SU-DHL-6 (cell line): ENCODE measurements at regions not wholly inside any gene's neighbourhood (a gene's known extent, or its start where the extent isn't known, plus 50 kb on each side); places are given as distances from the start of the nearest gene placed in this dataset.

Experiments used
- H2AFZ ChIP-seq: fragments of 200-600 bp; sonication (generic); 2 replicates; pipeline ENCODE4 v1.6.1; 2014; ENCODE audit warnings: low read depth, mild to moderate bottlenecking, moderate library complexity, mixed read lengths, antibody characterized with exemption, low read length; ENCODE audit not compliant: severe bottlenecking
- H3F3A ChIP-seq: fragments of 200-600 bp; shearing (Covaris generic); 2 replicates; pipeline ENCODE4 v1.6.0; 2016; ENCODE audit warnings: antibody characterized with exemption, mild to moderate bottlenecking; ENCODE audit not compliant: insufficient read depth
- H3K27ac ChIP-seq: fragments of 200-600 bp; sonication (generic); 2 replicates; pipeline ENCODE4 v1.5.1; 2016; ENCODE audit warnings: low read depth, mild to moderate bottlenecking, low read length, moderate library complexity, mixed read lengths
- H3K27me3 ChIP-seq: fragments of 200-600 bp; sonication (generic), shearing (Covaris generic); 2 replicates; pipeline ENCODE4 v1.6.0; 2014; ENCODE audit warnings: mild to moderate bottlenecking, low read length
- H3K36me3 ChIP-seq: fragments of 200-600 bp; sonication (generic); 2 replicates; pipeline ENCODE4 v1.6.1; 2014; ENCODE audit warnings: mild to moderate bottlenecking, low read length, mixed read lengths
- H3K4me2 ChIP-seq: fragments of 300-600, 200-600 bp; shearing (Covaris generic), sonication (generic); 2 replicates; pipeline ENCODE4 v1.6.0; 2014; ENCODE audit warnings: low read length, low read depth, mild to moderate bottlenecking; ENCODE audit not compliant: poor library complexity, severe bottlenecking
- H3K4me3 ChIP-seq: fragments of 200-600 bp; sonication (generic); 2 replicates; pipeline ENCODE4 v1.5.1; 2014; ENCODE audit warnings: antibody characterized with exemption, low read length, mild to moderate bottlenecking, mixed read lengths; ENCODE audit not compliant: insufficient read depth, poor library complexity, severe bottlenecking
- H3K79me2 ChIP-seq: fragments of 200-600 bp; sonication (generic); 2 replicates; pipeline ENCODE4 v1.6.1; 2014; ENCODE audit warnings: mild to moderate bottlenecking, low read length, moderate library complexity; ENCODE audit not compliant: insufficient read depth
- H3K9ac ChIP-seq: fragments of 200-600 bp; sonication (generic); 2 replicates; pipeline ENCODE4 v1.7.0; 2014; ENCODE audit warnings: mild to moderate bottlenecking, low read length
- H3K9me2 ChIP-seq: fragments of 200-600 bp; sonication (generic); replicated peaks from 2 replicates; pipeline ENCODE4 v1.6.1; 2014; ENCODE audit warnings: low read length; ENCODE audit not compliant: insufficient read depth
- H3K9me3 ChIP-seq: fragments of 200-600 bp; sonication (generic); 2 replicates; pipeline ENCODE4 v1.6.1; 2014; ENCODE audit warnings: low read length, mixed read lengths; ENCODE audit not compliant: insufficient read depth
- H4K20me1 ChIP-seq: fragments of 200-600 bp; sonication (generic); 2 replicates; pipeline ENCODE4 v1.6.1; 2014; ENCODE audit warnings: low read depth, mild to moderate bottlenecking, antibody characterized with exemption, low read length, moderate library complexity, mixed read lengths
- EZH2phosphoT487 ChIP-seq: fragments of 200-600 bp; sonication (generic), shearing (Covaris generic); conservative IDR thresholded peaks from 2 replicates; pipeline ENCODE4 v1.6.1; 2018; ENCODE audit warnings: mild to moderate bottlenecking, antibody characterized with exemption, low read length, moderate library complexity, mixed read lengths
- TF ChIP-seq, protein P1 (sequence below): fragments of 200-600 bp; sonication (generic); IDR thresholded peaks from one replicate; pipeline ENCODE4 v1.5.1; 2017; ENCODE audit warnings: antibody characterized with exemption, mild to moderate bottlenecking, low read length, moderate library complexity; ENCODE audit not compliant: insufficient read depth, poor library complexity, severe bottlenecking

DNA sequence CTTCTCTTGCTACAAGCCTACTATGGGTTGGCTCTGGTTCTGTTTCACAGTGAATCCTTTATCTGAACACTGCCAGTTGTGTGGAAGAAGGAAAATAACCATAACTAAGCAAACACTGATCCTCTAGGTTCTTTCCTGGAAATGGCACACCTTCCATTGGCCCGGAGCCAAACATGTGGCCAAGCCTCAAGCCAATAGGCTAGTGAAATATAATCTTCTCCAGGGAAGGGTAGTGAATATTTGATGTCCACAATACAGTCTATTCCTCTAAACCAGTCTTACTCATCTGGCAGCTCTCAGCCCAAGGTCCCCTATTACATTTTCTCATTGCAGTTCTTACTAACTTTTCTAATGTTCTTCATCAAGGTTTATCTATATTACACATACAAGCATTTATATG lies 921.3 kb downstream of the TUSC7 start:
- no peaks in the 10 kb centered on the region for H3K27me3 ChIP-seq
- no peaks in the 10 kb centered on the region for H3F3A ChIP-seq
- TF ChIP-seq EZH2phosphoT487: no peak
- TF ChIP-seq, protein P1, sequence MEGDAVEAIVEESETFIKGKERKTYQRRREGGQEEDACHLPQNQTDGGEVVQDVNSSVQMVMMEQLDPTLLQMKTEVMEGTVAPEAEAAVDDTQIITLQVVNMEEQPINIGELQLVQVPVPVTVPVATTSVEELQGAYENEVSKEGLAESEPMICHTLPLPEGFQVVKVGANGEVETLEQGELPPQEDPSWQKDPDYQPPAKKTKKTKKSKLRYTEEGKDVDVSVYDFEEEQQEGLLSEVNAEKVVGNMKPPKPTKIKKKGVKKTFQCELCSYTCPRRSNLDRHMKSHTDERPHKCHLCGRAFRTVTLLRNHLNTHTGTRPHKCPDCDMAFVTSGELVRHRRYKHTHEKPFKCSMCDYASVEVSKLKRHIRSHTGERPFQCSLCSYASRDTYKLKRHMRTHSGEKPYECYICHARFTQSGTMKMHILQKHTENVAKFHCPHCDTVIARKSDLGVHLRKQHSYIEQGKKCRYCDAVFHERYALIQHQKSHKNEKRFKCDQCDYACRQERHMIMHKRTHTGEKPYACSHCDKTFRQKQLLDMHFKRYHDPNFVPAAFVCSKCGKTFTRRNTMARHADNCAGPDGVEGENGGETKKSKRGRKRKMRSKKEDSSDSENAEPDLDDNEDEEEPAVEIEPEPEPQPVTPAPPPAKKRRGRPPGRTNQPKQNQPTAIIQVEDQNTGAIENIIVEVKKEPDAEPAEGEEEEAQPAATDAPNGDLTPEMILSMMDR: no peak
- no peaks in the 10 kb centered on the region for H4K20me1 ChIP-seq
- H3K4me3 ChIP-seq: no peak overlapping the region
- no peak overlapping the region for H3K4me2 ChIP-seq
- no peaks in the 10 kb centered on the region for H3K9me3 ChIP-seq
- H2AFZ ChIP-seq: no peak overlapping the region
- no peaks in the 10 kb centered on the region for H3K79me2 ChIP-seq
- H3K27ac ChIP-seq: no peak overlapping the region
- no peak overlapping the region for H3K9ac ChIP-seq
- no peaks in the 10 kb centered on the region for H3K9me2 ChIP-seq
- no peaks in the 10 kb centered on the region for H3K36me3 ChIP-seq

DNA sequence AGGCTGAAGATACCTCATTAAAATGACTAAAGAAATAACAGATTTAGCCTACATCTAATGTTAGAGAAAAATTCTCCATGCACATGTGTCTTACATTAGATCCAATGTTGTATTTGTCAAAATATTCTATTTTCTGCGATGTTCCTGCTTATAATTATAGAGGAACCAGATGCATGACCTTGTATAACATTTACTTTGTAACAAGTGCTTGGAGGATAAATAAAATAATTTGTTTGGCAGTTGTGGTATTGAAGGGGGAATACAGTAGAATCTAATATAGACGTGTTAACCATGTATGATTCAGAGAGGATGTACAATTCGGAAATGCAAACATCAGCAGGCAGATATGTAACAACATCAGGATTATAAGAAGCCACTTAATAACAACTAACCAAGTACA lies 922.2 kb downstream of the TUSC7 start:
- H3K9me2 ChIP-seq: no peaks in the 10 kb centered on the region
- H3F3A ChIP-seq: no peaks in the 10 kb centered on the region
- H3K9me3 ChIP-seq: no peaks in the 10 kb centered on the region
- no peaks in the 10 kb centered on the region for H3K79me2 ChIP-seq
- no peak overlapping the region for H3K4me2 ChIP-seq
- H4K20me1 ChIP-seq: no peaks in the 10 kb centered on the region
- no peaks in the 10 kb centered on the region for H3K27me3 ChIP-seq
- no peak for TF ChIP-seq EZH2phosphoT487
- TF ChIP-seq, protein P1: no peak
- no peak overlapping the region for H3K27ac ChIP-seq
- H3K36me3 ChIP-seq: no peaks in the 10 kb centered on the region
- H3K4me3 ChIP-seq: no peak overlapping the region
- H3K9ac ChIP-seq: no peak overlapping the region
- no peak overlapping the region for H2AFZ ChIP-seq

DNA sequence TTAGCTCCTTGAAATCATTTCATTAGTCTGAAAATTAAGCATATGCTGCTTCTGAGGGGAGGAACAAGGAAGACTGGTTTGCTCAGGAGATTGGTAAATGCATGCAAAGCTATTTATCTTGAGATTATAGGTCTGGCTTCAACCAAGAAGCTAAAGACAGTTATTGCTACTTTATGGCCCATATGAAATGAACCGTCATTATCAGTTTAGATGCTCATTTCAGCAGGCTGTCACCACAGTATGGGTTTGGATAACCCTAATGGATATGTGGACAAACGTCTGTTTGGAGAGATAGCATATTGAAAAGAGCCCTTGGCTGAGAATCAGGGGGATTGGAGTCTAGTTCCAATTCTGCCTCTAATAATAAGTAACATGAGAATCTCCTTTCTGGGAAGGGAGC lies 922.6 kb downstream of the TUSC7 start:
- Histone ChIP-seq H3K4me2 (no peak overlapping the region), H3F3A (no peaks in the 10 kb centered on the region), H3K27ac (no peak overlapping the region), H3K79me2 (no peaks in the 10 kb centered on the region), H3K9me3 (no peaks in the 10 kb centered on the region), H3K27me3 (no peaks in the 10 kb centered on the region), H3K4me3 (no peak overlapping the region), H4K20me1 (no peaks in the 10 kb centered on the region), H3K9me2 (no peaks in the 10 kb centered on the region), H2AFZ (no peak overlapping the region), H3K36me3 (no peaks in the 10 kb centered on the region), H3K9ac (no peak overlapping the region)
- TF ChIP-seq, protein P1: no peak
- no peak for TF ChIP-seq EZH2phosphoT487
